Superior temporal gyrus (tissue), 1 donor: ENCODE measurements at regions not wholly inside any gene's neighbourhood (a gene's known extent, or its start where the extent isn't known, plus 50 kb on each side); places are given as distances from the start of the nearest gene placed in this dataset.

Experiments
- DNase-seq: peaks from one replicate; pipeline ENCODE4 v3.0.0-alpha.2; 2016; ENCODE audit errors: extremely low spot score

- no peak for DNase-seq
Measured at GRCh38 chr6:139483079-139483478, 108.6 kb upstream of the CITED2 start.

GRCh38 chr6:139482287-139482686 is 107.8 kb upstream of the CITED2 start:
- no peak for DNase-seq

- DNase-seq = no peak
Measured at GRCh38 chr6:139480356-139481165, 106.1 kb upstream of the CITED2 start.

- no peak for DNase-seq
Measured at GRCh38 chr6:139479433-139480222, 105.2 kb upstream of the CITED2 start.

DNA sequence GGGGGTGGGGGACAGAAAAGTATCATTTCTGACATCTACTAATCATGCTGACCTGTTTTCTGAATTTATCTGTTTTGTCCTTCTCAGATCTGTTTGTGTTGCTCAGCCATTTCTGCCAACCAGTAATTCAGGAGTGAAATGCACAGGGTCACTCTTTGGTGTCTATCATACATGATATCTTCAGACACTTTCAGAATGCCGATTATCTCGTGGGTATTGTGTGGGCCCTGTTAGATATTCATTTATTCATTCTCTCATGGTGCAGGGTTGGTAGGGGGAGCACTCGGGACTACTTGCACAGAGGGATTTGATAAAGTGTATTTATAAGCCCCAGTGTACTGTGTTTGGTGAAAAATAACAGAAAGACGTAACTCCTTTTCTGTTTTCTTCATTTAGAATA is 101.2 kb upstream of the CITED2 start:
- no peak for DNase-seq

GRCh38 chr6:139475241-139475640 is 100.8 kb upstream of the CITED2 start:
- DNase-seq = no peak

DNA sequence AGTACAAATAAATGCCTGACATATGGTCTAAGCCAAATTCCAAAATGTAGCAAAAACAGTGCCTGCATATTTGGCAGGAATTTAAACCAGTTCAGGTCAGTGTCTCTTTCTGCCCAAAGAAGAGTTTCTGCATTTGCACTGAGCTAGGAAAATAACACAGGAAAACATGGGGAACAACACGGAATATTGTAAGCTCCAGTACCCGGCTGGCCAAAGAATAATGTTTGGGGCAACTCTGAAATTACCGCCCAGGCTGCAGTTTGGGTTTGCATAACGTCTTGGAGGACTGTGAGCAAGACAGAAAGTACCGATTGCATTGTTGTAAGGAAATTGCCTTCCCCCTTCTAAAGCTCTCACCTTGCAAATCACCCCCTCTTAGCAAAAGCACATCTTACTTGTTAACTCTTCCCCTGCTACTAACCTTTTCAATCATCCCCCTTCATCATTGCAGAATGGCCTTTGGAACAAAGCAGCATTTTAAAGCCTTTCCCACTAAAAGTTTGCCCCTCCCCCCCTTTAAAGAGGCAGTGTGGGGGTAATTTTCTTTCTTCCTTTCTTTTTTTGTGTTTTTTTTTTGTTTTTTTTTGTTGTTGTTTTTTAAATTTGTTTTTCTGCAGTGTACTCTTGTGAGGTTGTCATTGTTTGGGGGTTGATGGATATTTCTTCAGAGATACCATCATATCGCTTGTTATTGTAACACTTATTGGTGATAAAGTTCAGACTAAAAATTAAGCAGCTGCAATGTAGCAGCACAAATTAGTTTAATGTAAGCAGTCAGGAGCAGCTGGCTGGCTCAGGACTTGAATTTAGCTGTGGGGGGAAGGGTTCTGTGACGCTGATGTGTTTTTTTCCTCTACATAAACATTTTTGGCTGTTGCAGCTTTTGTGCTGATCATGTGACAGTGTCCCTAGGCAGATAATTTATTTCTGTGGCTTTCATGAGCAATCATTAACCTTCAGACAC is 100.0 kb upstream of the CITED2 start:
- peak; percentile 39 for DNase-seq

- DNase-seq = no peak
Measured at GRCh38 chr6:139473731-139474130, 99.3 kb upstream of the CITED2 start.

DNA sequence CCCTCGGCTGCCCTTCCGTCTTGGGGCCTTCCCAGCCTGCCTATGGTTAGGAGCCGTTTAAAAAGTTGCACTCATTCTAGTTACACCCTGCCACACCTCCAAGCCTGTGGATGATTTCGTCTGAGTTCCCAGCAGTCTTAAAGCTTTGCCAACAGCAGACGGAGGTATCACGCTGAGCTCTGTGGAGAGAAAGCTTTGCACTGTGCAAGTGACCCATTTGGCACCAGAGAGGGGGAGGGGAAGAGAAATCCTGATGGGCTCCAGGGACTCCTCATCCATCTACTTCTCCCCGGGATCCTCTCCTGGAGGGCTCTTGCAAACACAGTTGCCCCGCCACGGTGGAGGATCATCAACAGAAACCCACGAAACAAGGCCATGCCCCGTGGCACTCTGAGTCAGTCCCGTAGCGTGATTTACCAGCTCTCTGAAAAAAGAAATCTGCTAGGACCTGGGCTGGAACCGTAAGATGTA is 98.8 kb upstream of the CITED2 start:
- no peak for DNase-seq

DNA sequence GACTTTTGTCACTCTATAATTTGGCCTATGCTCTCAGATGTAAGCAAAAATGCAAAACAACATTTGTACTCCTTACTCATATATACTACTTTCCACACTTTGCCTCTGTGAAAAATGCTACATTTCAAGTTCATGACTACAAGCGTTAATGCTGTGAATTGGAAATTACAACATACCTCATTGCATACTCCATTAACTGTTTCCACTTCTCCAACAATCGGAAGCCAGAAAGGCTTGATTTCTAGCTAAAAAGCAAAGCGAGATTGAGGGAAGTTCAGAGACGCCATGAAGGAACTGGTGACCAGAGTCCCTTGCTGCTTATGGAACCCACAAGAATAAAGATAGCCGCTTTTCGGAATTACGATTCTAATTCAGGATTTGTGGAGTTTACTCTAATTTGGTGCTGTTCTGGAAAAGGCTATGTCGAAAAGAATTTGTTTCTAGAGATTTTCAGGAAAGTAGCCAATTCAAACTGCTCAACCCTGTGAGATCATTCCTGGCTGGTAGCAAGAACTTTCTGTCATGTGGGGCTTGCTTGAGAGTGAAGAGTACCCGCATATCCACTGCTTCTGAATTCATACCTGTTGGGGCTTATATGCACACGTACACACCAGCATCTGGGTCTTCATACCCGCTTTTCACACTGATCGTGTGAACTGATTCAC is 98.0 kb upstream of the CITED2 start:
- DNase-seq = no peak

DNA sequence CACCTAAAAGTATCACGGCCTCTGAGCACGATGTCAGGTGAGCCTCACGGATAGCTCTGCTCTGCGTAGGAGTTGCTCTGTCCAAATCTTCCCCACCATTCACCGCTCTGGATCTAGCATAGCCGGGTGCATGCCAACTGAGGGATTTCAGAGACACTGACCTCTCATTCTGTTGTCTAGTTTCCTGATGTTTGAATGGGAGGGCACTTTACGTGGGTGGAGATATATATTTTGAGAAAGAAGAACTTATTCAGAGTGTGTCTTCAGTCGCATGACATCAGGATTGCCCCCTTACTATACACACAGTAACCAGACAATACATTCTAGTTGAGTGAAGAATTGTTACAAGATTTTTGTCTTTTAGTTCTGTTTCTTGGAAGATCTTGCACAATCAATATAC is 96.5 kb upstream of the CITED2 start:
- no peak for DNase-seq

DNA sequence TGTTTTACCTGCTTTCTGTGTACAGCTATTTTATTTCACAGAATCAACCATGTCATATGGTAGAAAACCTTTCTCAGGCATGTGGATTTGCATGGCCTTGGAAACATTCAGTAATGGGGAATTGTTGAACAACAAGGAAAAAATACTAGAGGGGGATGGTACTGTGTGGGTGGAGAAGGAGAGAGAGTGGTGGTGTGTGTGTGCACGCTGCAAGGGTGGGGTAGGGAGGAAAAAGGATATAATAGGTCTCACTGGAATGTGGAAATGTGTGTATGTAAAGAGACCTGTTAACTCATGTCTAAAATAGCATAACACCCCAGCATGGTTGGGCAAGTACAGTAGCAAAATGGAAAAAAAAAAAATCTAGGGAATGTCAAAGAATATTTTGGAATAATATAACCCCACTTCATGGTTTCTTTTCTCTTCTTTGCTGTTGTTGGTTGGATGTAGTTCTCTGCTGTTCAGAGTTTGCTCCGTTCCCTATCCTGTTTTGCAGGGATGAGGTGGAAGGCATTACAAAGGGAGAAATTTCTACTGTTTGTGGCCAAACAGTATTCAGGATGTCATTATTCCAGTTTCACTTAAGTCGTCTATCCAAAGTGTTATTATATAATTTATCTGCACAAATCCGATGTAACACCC is 93.9 kb upstream of the CITED2 start:
- DNase-seq = no peak

- no peak for DNase-seq
Measured at GRCh38 chr6:139457476-139457875, 83.0 kb upstream of the CITED2 start.

GRCh38 chr6:139452148-139452876 is 77.9 kb upstream of the CITED2 start:
- DNase-seq = no peak

DNA sequence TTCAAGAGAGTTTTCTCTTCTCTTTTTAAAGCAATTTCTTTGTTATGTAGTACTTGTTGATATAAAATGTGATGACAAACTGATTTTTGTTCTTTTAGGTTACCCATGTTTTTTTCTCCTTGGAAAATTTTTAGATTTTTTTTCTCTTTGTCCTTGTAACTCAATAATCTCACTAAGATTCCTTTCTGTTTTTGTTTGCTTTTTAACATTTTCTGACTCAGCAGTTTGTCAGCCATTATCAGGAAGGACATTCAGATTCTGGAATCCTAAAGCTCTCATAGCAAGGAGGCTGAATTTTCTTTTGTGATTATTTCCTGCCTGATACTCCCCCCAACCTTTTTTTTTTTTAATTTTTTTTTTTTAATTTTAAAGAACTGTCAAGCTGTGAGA is 75.2 kb upstream of the CITED2 start:
- no peak for DNase-seq

GRCh38 chr6:139448998-139449610 is 74.7 kb upstream of the CITED2 start:
- no peak for DNase-seq

DNA sequence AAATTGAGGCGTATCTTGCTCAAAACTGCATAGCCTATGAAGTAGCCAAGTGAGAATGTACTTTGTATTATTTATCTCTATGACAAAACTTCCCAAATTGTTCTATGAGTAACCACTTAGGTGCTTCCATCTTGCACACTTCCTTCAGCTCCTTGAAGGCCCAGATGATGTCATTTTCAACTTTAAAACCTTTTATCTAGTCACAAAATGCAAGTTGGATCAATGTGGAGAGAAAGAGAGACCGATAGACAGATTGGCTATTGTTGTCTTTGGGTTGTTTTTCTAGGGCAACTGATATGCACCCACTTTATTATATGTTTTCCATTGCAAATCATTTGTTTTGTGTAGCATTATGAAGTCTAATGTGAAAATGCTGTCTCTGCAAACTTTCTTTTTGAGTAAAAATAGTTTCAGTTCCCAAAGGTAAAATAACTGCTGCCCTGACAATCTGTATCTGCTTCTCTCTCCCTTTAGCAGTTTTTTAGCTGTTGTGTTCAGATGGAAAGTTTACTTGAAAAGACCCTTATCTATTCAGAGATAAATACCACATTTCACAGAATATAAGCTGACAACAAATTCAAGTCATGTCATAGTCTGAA is 73.7 kb upstream of the CITED2 start:
- no peak for DNase-seq

GRCh38 chr6:139447656-139447975 is 73.2 kb upstream of the CITED2 start:
- no peak for DNase-seq
